ENCODE measurements at regions not wholly inside any gene's neighbourhood (a gene's known extent, or its start where the extent isn't known, plus 50 kb on each side); places are given as distances from the start of the nearest gene placed in this dataset.

GRCh38 chr2:125424266-125424785 lies 1231.6 kb upstream of the GYPC start:
- no peak for TF ChIP-seq CTCF (IDR thresholded peaks at IDR 0.05; ENCODE audit: low read length)
- TF ChIP-seq EZH2 (IDR thresholded peaks at IDR 0.05; ENCODE audit: borderline replicate concordance, low read length), result no peak
